ENCODE measurements at regions not wholly inside any gene's neighbourhood (a gene's known extent, or its start where the extent isn't known, plus 50 kb on each side); places are given as distances from the start of the nearest gene placed in this dataset.

DNA sequence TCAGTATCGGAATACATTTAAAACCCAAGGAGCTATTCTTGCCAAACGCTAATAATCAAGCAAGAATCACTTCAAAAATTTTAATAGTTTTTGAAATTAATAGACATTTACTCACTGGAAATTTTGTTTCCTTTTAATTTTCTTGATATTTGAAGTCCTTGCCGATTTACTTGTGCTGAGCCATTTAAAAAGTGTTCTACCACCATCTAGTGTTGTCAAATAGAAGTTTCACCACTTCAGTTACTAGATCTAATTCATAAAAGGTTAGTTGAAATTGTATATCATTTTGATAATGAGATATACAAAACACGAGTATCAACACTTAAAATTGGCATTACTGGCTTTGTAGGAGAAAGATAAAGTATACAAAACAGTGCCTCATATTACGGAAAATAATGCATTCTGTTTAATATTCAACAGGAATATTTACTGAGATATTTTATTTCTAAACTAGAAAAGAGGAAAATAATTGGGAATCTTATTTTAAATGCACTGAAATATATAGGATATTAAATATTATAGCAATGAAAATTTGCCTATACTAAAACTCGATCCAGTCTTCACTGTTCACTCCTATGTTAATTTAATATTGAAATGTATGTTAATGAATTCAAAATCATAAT lies 664.8 kb upstream of the SEMA3D start:
- DNase-seq = no peak
- no peaks in the 10 kb centered on the region for H4K20me1 ChIP-seq (ENCODE audit: insufficient read depth, low read length)
- no peaks in the 10 kb centered on the region for H3K9me3 ChIP-seq (ENCODE audit: insufficient read depth, low read length, severe bottlenecking)
- H3K36me3 ChIP-seq (ENCODE audit: insufficient read depth, low read length) = no peaks in the 10 kb centered on the region
- no peak overlapping the region for H2AFZ ChIP-seq (ENCODE audit: low read depth, low read length)
- no peak overlapping the region for H3K27ac ChIP-seq (ENCODE audit: low read length)
- H3K9ac ChIP-seq (ENCODE audit: low read depth, low read length) = no peak overlapping the region
- no peaks in the 10 kb centered on the region for H3K79me2 ChIP-seq (ENCODE audit: insufficient read depth, low read length)
- H3K4me2 ChIP-seq (ENCODE audit: insufficient read depth, low read length) = no peak overlapping the region
- no peaks in the 10 kb centered on the region for H3K4me1 ChIP-seq (ENCODE audit: insufficient read depth, low read length)
- peak; percentile 39 for TF ChIP-seq CTCF (IDR thresholded peaks at IDR 0.05; ENCODE audit: borderline replicate concordance, extremely low read depth, low read length, poor library complexity, severe bottlenecking)
- no peak for TF ChIP-seq EZH2 (IDR thresholded peaks at IDR 0.05; ENCODE audit: borderline replicate concordance, low read depth, low read length, severe bottlenecking)
- no peak for ATAC-seq (ENCODE audit: insufficient read depth, low read depth)
- no peak overlapping the region for H3K4me3 ChIP-seq (ENCODE audit: low read depth in 1 of 2, low read length in 2 of 2)
- H3K27me3 ChIP-seq (ENCODE audit: insufficient read depth, low read length, poor library complexity) = no peaks in the 10 kb centered on the region

GRCh38 chr7:85850381-85850780 lies 663.5 kb upstream of the SEMA3D start:
- no peak for DNase-seq
- Histone ChIP-seq H3K36me3 (ENCODE audit: insufficient read depth, low read length) (no peaks in the 10 kb centered on the region), H3K4me1 (ENCODE audit: insufficient read depth, low read length) (no peaks in the 10 kb centered on the region), H3K9ac (ENCODE audit: low read depth, low read length) (no peak overlapping the region), H3K79me2 (ENCODE audit: insufficient read depth, low read length) (no peaks in the 10 kb centered on the region), H2AFZ (ENCODE audit: low read depth, low read length) (no peak overlapping the region), H3K27me3 (ENCODE audit: insufficient read depth, low read length, poor library complexity) (no peaks in the 10 kb centered on the region), H3K4me2 (ENCODE audit: insufficient read depth, low read length) (no peak overlapping the region), H3K9me3 (ENCODE audit: insufficient read depth, low read length, severe bottlenecking) (no peaks in the 10 kb centered on the region), H4K20me1 (ENCODE audit: insufficient read depth, low read length) (no peaks in the 10 kb centered on the region), H3K4me3 (ENCODE audit: low read depth in 1 of 2, low read length in 2 of 2) (no peak overlapping the region), H3K27ac (ENCODE audit: low read length) (no peak overlapping the region)
- TF ChIP-seq CTCF (IDR thresholded peaks at IDR 0.05; ENCODE audit: borderline replicate concordance, extremely low read depth, low read length, poor library complexity, severe bottlenecking) = no peak
- no peak for TF ChIP-seq EZH2 (IDR thresholded peaks at IDR 0.05; ENCODE audit: borderline replicate concordance, low read depth, low read length, severe bottlenecking)
- no peak for ATAC-seq (ENCODE audit: insufficient read depth, low read depth)

- DNase-seq = no peak
- Histone ChIP-seq H3K4me3 (ENCODE audit: low read depth in 1 of 2, low read length in 2 of 2) (no peak overlapping the region), H2AFZ (ENCODE audit: low read depth, low read length) (no peak overlapping the region), H3K36me3 (ENCODE audit: insufficient read depth, low read length) (no peaks in the 10 kb centered on the region), H3K9me3 (ENCODE audit: insufficient read depth, low read length, severe bottlenecking) (no peaks in the 10 kb centered on the region), H3K4me2 (ENCODE audit: insufficient read depth, low read length) (no peak overlapping the region), H4K20me1 (ENCODE audit: insufficient read depth, low read length) (no peaks in the 10 kb centered on the region), H3K9ac (ENCODE audit: low read depth, low read length) (no peak overlapping the region), H3K27ac (ENCODE audit: low read length) (no peak overlapping the region), H3K79me2 (ENCODE audit: insufficient read depth, low read length) (no peaks in the 10 kb centered on the region), H3K4me1 (ENCODE audit: insufficient read depth, low read length) (no peaks in the 10 kb centered on the region), H3K27me3 (ENCODE audit: insufficient read depth, low read length, poor library complexity) (no peaks in the 10 kb centered on the region)
- TF ChIP-seq CTCF (IDR thresholded peaks at IDR 0.05; ENCODE audit: borderline replicate concordance, extremely low read depth, low read length, poor library complexity, severe bottlenecking) (no peak), EZH2 (IDR thresholded peaks at IDR 0.05; ENCODE audit: borderline replicate concordance, low read depth, low read length, severe bottlenecking) (no peak)
- no peak for ATAC-seq (ENCODE audit: insufficient read depth, low read depth)
Measured at GRCh38 chr7:85840554-85840953, 653.7 kb upstream of the SEMA3D start.
